ENCODE measurements at regions not wholly inside any gene's neighbourhood (a gene's known extent, or its start where the extent isn't known, plus 50 kb on each side); places are given as distances from the start of the nearest gene placed in this dataset.
"Not testable (repeated sequence)": the region's sequence is repeated elsewhere in the genome, so short reads cannot be mapped to it uniquely, and the experiment has no call there.

DNA sequence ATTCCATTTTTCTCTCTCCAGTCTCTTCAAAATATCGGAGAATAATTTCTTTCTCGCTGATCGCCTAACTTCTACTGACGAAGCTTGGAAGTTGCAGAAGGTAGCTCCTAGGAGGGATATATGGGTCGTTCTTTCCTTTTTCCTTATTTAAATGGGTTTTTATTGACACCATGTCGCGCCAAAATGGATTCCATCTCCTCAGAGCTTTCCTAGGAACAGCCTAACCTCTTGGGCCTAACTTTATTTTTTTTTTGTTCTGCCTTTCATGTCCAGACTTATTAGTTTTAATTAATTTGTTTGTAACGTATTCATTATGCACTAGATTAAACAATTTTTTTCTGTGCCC is 92.0 kb upstream of the XIST start:
- no peak for DNase-seq (ENCODE audit: low read depth, low spot score)

DNA sequence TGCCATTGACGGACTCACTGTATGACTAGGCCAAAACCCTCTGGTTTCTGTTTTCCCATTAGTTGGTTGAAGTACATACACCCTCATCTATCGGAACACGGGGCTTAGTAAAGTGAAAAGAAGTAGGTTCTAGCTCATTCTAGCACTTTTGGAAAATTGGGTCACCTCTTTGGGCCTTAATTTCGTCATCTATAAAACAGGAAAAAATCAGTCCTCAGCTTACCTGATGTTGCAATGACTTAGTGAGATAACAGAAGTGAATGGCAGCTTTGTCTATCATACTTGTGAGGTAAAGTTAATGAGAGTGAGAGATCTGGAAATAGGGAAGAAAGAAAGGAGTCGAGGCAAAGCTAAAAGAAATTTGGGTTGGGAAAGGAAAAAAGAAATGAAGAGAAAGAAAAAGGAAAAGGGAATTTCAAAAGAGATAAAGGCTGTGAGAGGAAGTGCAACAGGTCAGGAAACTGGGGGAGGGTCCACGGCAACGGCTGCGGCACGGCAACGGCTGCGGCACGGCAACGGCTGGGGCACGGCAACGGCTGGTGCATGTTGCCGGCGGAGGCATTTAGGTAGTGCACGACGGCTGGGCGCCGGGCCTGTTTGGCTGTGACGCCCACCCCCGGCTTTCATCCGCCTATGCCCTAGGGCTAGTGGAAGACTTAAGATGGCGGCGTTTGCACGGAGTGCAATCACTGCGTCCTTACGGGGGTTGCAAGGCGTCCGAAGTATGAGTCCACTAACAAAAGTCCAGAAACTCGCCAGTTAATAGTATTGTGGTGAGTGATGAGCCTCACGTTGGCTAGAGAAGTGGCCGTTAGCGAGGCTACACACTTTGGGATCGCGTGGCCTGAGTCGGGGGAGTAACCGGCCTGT is 91.4 kb upstream of the XIST start:
- DNase-seq (ENCODE audit: low read depth, low spot score): peak; percentile 97

DNA sequence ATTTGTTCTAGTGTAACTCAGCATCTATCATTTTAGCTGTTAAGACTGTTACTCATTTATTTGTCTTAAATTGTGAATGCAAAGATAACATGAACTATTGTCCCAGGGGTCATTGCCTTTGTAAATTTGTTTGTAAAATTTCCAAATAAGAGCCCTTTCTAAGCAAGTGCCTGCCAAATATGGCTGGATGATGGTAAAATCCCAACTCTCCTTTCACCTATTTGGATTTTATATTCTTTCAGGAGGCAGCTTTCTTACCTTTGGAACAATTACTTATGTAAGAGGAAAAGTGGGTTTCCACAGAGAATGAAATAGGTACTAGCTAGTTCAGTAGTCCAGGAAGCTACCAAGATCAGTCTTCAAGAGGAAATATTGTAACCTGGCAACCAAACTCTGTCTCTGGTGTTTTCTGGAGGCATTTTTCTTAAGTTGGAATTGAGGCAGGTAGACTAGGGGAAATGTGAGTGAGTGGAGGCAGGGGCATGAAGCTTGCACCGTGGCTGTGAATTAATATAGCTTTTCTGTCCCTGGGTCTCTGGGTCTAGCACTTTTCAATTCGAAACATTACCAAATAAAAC is 88.5 kb upstream of the XIST start:
- DNase-seq (ENCODE audit: low read depth, low spot score): no peak

DNA sequence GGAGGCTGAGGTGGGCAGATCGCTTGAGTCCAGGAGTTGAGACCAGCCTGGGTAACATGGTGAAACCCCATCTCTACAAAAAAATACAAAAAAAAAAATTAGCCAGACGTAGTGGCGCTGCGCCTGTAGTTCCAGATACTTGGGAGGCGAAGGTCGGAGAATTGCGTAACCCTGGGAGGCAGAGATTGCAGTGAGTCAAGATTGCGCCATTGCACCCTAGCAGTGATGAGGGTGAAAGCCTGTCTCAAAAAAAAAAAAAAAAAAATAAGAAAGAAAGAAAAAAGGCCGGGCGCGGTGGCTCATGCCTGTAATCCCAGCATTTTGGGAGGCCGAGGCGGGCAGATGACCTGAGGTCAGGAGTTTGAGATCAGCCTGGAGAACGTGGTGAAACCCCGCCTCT is 85.3 kb upstream of the XIST start:
- DNase-seq (ENCODE audit: low read depth, low spot score): not testable (repeated sequence)

DNA sequence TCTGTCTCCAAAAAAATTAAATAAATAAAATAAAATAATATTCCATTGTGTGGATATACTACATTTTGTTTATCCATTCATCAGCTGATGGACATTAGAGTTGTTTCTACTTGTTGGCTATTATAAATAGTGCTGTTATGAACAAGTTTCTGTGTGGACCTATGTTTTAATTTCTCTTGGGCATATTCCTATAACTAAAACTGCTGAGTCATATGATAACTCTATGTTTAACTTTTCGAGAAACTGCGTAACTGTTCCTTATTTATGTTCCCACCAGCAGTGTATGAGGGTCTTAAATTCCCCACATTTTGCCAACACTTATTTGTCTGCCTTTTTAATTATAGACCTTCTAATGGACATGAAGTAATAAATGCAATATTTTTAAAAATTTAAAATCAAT is 80.0 kb upstream of the XIST start:
- DNase-seq (ENCODE audit: low read depth, low spot score): no peak

DNA sequence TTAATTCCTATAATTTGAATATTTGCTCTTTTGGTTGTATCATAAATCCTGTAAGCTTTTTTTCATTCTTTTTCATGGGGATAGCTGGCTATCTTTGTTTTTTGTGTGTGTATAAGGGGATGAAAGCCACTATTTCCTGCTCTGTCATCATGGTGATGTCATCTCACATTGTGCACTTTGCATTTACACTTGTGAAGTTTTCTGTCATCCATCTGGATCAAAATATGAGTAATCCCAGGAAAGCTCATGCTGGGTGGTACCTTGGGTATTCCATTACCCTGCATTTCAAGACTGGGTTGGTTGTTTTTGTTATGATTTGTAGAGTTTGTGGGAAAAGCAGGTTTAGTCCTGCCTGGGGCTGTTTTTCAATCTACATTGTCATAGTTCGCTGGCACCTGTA is 77.8 kb upstream of the XIST start:
- peak; percentile 10 for DNase-seq (ENCODE audit: low read depth, low spot score)

DNA sequence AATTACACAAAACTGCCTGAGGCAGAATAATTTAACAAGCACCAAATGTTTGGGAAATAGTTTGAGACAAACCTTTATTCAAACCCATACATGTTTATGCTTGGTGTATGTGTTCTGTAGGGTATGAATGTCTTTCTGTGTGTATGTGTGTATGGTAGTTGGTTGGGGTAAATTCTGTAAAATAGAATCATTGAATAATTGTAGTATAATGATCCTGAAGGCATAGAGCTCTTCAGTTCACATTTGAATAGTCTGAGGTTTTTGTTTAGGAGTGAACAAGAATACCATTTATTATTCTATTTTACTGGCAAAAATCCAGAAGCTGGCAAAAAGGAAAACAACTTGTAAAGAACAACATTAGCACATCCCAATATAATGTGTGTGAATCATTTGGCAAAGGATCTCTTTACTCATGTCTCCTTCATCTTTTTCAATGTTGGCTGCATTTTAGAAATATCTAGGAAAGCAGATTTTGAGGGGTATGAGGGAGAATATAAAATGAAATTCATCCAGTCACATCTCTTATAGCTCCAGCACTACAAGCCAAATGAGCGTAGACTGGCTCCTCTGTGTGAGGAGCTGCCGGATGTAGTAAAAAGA is 70.4 kb upstream of the XIST start:
- peak; percentile 16 for DNase-seq (ENCODE audit: low read depth, low spot score)

DNA sequence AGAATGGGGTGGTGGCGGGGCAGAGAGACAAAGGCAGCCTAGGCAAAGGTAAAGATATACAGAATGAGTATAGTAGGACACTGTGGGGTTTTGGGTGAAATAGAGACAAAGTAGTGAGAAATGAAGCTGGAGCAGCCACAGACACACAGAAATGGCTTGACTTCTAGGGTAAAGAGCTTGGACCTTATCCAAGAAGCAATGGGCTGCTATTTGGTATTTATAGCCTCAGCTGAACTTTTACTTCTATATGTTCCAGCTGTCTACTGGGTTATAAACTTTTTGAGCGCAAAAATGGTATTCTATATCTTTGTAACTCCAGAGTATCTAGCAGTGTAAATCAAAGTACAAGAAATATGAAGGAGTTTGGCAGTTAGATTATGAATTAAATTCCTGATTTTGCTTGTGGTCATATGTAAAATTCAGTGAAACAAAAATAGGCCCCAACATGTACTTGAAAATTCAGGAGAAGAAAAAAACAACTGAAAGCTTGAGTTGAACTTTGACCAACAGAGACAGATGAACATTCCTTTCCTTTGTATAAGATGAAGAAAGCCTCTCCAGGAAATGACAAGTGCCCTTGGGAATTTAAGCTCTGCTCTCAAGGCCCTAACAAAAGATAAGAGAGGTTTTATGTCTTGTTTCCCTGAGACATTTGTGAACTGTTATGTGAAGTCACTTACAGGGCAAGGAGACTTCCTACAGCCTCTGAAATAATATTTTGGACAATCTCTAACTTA is 64.6 kb upstream of the XIST start:
- DNase-seq (ENCODE audit: low read depth, low spot score): peak; percentile 80

DNA sequence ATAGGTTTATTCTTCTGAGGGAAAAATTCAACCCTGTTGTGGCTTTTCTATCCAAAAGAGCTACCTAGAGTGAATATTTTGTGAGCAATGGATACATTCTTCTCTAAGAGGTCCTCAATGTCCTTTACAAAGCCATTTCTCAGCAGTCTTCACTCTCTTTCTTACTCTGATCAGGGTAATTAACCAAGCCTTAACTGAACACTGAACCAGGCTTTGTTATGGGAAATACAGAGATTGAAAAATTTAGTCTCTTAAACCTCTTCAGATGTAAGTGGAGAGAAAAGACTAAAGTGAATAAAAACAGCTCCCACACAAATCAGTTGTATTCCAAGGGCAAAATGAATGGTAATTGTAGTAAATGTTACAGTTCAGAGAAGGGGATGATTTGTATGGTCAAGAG is 64.0 kb upstream of the XIST start:
- DNase-seq (ENCODE audit: low read depth, low spot score): no peak

DNA sequence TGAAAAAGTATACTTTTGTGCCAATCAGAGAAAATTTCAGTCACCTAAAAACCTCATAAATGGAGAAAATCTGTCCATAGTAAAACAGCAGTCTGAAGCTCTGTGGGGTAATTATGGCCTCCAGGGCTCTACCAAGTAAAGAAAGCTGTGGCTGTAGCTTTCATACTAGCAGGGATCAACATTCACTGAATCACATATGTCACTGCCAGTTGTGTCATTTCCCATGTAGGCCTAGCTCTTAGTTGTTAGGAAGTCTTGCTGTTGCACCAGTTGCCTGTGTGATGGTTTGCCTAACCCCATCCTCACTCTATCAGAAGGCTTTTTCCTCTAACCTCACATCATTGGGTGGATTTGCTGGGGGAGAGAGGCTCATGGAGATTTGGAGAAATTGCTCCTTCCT is 62.3 kb upstream of the XIST start:
- DNase-seq (ENCODE audit: low read depth, low spot score): not testable (repeated sequence)

DNA sequence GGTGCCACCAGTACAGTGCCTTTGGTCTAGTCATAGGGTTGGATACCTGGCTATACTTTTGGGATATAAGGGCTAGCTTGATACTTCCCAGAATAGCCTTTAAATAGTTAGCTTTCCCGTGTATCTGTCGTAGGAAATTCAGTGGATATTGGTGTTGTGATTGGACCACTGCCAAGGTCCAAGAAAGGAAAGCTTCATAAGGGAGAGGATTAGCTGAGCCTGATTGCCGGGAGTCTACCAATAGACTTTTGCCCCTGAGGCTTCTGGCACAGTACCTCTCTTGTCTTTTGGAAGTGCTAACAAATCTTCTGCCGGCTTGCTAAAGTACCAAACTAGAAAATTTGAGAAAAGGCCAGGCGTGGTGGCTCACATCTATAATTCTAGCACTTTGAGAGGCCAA is 61.1 kb upstream of the XIST start:
- DNase-seq (ENCODE audit: low read depth, low spot score): peak; percentile 62

DNA sequence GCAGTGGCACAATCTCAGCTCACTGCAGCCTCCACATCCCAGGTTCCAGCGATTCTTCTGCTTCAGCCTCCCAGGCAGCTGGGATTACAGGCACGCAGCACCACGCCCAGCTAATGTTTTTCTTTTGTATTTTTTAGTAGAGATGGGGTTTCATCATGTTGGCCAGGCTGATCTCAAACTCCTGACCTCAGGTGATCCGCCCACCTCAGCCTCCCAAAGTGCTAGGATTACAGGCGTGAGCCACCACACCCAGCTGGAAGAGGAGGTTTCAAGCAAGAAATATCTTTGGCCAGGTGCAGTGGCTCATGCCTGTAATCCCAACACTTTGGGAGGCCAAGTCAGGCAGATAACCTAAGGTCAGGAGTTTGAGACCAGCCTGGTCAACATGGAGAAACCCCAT is 59.4 kb upstream of the XIST start:
- DNase-seq (ENCODE audit: low read depth, low spot score): not testable (repeated sequence)

DNA sequence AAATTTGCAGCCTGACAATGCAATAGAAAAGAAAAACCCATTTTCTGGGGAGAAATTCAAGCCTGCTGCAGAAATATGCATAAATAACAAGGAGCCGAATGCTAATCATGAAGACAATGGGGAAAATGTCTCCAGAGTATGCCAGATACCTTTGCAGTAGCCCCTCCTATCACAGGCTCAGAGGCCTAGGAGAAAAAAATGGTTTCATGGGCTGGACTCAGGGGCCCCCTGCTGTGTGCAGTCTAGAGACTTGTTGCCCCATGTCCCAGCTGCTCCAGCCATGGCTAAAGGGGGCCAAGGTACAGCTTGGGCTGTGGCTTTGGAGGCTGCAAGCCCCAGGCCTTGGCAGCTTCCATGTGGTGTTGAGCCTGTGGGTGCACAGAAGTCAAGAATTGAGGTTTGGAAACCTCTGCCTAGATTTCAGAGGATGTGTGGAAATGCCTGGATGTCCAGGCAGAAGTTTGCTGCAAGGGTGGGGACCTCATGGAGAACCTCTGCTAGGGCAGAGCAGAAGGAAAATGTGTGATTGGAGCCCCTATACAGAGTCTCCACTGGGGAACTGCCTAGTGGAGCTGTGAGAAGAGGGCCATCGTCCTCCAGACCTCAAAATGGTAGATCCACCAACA is 53.3 kb upstream of the XIST start:
- DNase-seq (ENCODE audit: low read depth, low spot score): not testable (repeated sequence)

DNA sequence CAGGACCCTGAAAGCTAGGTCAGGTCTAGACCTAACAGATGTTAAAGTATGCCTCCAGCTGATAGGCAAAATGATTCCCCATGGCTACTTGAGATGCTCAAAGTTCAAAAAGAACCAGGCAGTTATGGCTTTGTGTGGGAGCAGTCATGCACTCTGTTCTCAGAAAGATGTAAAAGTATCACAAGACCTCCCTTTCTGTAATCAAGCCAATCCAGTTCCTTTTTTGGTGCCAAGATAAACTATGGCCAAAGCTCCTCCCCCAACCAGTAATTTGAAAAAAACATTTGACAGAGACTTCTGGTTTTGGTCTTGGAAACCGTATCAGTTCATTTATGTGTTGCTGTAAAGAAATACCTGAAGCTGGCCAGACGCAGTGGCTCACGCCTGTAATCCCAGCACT is 51.4 kb upstream of the XIST start:
- DNase-seq (ENCODE audit: low read depth, low spot score): no peak
